NCI-H524 (cell line): ENCODE measurements at regions not wholly inside any gene's neighbourhood (a gene's known extent, or its start where the extent isn't known, plus 50 kb on each side); places are given as distances from the start of the nearest gene placed in this dataset.

Source experiments
- DNase-seq, 2 experiments: peaks; one replicate each; lab custom pipeline; 2025; lab: John Stamatoyannopoulos, UW

GRCh38 chr11:104830508-104830907, 67.8 kb downstream of the CASP12 start:
- no peak for DNase-seq

DNA sequence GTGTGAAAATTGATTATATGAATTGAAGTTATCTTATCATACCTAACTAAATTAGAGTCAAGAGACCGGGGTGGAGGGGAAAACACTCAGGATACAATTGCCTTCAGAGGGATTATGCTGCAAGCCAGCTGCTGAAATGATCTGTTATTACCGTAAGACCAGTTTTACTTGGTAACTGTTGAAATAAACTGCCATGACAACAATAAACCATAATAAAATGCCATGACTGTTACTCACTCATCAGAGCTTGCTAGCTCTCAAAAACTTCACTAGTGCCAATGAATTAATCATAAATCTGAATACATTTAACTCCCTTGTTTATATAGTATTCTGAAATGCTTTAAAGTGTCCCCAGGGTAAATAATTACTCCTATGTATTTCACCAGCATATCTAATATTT, 68.2 kb downstream of the CASP12 start:
- DNase-seq: peak in 1 of 2 experiments; percentile 58

- no peak for DNase-seq
Observed at GRCh38 chr11:104826772-104827171, 71.5 kb downstream of the CASP12 start.

DNA sequence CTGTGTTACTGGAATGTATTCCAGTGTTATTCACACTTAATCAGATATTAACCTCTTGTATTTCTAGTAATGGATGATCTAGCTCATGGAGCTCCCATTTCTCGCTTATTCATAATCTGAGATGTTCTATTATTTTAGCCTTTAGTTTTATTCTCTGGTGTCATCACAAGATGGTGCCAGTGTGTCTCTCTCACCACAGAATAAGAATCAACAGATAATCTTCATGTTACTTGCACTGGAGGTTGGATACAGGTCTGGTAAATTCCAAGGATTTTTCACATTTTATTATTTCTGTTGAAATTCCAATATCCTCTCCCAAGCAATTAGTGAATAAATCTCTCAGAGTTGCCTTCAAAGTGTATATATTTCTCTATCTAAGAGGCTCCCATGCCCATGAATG, 74.6 kb downstream of the CASP12 start:
- DNase-seq: no peak

DNA sequence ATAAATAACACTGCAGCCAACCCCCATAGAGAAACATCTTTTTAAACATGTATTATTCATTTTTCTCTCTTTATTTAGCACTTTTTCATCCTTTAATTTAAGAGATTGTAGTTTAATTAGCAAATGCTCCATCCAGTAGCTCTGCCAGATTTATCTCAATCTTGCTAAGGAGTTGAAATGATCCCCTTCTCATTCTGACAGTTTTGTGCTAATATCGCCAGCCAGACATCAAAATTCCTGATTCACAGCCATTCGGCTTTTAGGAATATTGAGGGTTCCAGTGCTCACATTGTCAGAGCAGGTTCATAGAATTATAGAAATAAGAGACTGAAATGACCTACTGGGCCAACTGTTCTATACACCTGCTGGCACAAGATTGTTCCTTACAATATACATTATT, 77.8 kb downstream of the CASP12 start:
- DNase-seq: no peak

GRCh38 chr11:104819603-104820002, 78.7 kb downstream of the CASP12 start:
- DNase-seq: no peak

DNA sequence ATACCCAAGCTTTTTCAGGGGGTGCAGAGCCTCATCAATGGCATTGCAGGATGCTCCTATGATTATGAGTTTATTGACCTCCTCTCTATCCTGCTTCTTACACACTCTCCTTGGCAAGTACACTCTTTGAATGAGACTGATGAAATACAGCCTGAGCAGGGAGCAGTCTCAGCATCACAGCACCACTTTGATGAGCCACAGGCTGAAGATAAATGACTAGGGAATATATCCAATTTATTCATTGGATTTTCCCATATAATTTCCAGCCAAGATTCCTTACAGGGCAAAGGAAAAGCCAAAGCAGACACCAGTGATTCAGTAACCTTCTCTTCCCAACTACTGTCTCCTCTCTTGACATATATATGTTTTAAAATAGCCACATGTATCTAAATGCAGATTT, 79.2 kb downstream of the CASP12 start:
- no peak for DNase-seq

- no peak for DNase-seq
Observed at GRCh38 chr11:104817973-104818372, 80.3 kb downstream of the CASP12 start.

DNA sequence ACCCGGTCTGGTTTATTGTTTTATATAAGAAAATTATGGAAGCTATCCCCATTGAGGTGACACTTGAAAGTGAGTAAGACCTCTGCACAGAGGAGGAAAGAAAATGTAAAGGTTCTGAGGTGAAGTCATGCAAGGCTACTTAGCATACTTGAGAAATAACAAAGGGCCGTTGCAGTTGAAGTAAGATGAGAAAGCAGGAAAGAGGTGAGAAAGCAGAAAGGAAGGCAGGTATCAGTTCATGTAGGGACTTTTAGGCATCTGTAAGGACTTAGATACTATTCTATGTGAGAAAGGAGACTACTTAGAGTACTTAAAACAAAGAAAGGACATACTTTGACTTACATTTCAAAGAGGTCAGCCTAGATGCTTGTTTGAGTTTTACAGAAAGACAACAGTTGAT, 84.7 kb downstream of the CASP12 start:
- DNase-seq: no peak

- DNase-seq: peak; percentile 25 to 62
Observed at GRCh38 chr11:104812103-104812788, 86.0 kb downstream of the CASP12 start.

GRCh38 chr11:104803776-104804175, 94.5 kb downstream of the CASP12 start:
- no peak for DNase-seq

- DNase-seq: no peak
Observed at GRCh38 chr11:104799251-104799650, 99.0 kb downstream of the CASP12 start.

GRCh38 chr11:104798789-104799188, 99.5 kb downstream of the CASP12 start:
- DNase-seq: no peak

DNA sequence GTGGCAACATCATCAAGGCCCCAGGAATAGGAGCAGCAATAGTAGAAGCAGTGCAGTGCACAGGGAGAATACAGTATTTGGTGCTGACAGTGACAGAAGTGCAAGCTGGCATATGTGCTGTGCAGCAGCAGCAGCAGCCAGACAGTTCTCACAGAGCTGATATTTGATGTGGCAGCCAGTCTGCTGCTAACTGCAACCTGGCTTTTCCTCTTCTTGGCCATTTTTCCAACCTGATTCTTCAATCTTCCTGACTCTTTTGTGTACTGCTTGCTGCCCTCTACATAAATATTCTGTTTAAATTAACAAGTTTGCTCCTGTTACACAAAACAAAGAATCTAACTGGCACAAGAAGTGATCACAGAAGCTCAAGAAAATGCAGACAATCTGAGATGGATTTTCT, 102.0 kb downstream of the CASP12 start:
- DNase-seq: peak in 1 of 2 experiments; percentile 4

DNA sequence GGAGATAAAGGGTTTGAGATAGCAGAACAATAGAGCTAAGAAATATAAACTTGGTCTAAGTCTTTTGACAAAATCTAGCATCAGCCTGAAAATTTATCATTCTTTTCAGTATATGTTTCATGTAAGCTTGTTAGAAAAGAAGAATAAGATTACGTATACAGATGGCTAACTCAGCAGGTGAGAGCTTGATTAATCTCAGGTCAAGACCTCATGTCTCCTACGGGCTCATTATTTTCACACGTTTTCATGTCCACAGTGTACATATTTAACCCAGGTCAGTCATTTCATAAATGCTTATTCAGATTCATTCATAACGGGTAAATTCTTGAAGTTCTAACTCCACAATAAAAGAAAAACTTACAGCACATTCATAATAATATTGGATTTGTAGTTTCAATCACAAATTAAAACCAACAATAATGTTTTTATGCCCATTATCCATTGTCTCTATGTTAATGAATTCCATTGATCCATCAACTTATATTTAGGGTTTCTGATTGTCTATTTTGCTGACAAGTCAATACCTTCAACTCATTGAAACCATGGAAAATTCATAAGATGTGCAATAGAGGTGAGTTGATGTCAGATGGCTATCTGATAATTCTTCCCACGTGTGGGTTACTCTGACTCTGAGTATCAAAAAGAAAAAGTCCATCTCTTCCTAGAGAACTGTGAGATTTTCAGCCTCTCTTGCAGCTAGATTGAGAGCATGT, 102.6 kb downstream of the CASP12 start:
- DNase-seq: peak in 1 of 2 experiments; percentile 17

GRCh38 chr11:104792861-104793260, 105.4 kb downstream of the CASP12 start:
- no peak for DNase-seq

- no peak for DNase-seq
Observed at GRCh38 chr11:104791896-104792295, 106.4 kb downstream of the CASP12 start.

- DNase-seq: no peak
Observed at GRCh38 chr11:104784684-104785460, 113.4 kb downstream of the CASP12 start.

- DNase-seq: no peak
Observed at GRCh38 chr11:104783241-104783640, 115.0 kb downstream of the CASP12 start.

- no peak for DNase-seq
Observed at GRCh38 chr11:104782377-104782754, 115.9 kb downstream of the CASP12 start.

- DNase-seq: no peak
Observed at GRCh38 chr11:104781719-104782376, 116.4 kb downstream of the CASP12 start.

GRCh38 chr11:104781037-104781436, 117.2 kb downstream of the CASP12 start:
- DNase-seq: no peak
